NT2/D1 (cell line): ENCODE measurements at regions not wholly inside any gene's neighbourhood (a gene's known extent, or its start where the extent isn't known, plus 50 kb on each side); places are given as distances from the start of the nearest gene placed in this dataset.
"Not testable (repeated sequence)": the region's sequence is repeated elsewhere in the genome, so short reads cannot be mapped to it uniquely, and the experiment has no call there.

Experiments used
- SUZ12 ChIP-seq: IDR thresholded peaks from 2 replicates; pipeline ENCODE4 v1.6.1; 2011; ENCODE audit not compliant: insufficient read length, insufficient read depth; ENCODE audit errors: extremely low read depth
- YY1 ChIP-seq: IDR thresholded peaks from 2 replicates; pipeline ENCODE4 v1.6.1; 2011; ENCODE audit not compliant: insufficient read length, insufficient read depth
- ZNF274 ChIP-seq: IDR thresholded peaks from 2 replicates; pipeline ENCODE4 v1.6.1; 2011; ENCODE audit warnings: mild to moderate bottlenecking, low read depth, low read length

- TF ChIP-seq YY1, SUZ12, ZNF274: not testable (repeated sequence)
Measured at GRCh38 chr7:79918632-79919031, 216.0 kb upstream of the GNAI1 start.
